Testis (tissue), 2 donors: ENCODE measurements at regions not wholly inside any gene's neighbourhood (a gene's known extent, or its start where the extent isn't known, plus 50 kb on each side); places are given as distances from the start of the nearest gene placed in this dataset.
A peak's percentile ranks its signal among the peaks of the same experiment; 100 is the strongest.

ENCODE experiments used
- DNase-seq: peaks from one replicate; pipeline ENCODE4 v3.0.0-alpha.2; 2019
- H3K27ac ChIP-seq, 2 donors: fragments of 200-600 bp; sonication (generic); one replicate each; pipeline ENCODE4 v1.5.1; 2019
- H3K27me3 ChIP-seq: fragments of 200-600 bp; sonication (generic); one replicate; pipeline ENCODE4 v1.5.1; 2019
- H3K36me3 ChIP-seq: fragments of 200-600 bp; sonication (generic); one replicate; pipeline ENCODE4 v1.5.1; 2017; ENCODE audit warnings: low read depth; ENCODE audit errors: missing control alignments
- H3K4me1 ChIP-seq: fragments of 200-600 bp; sonication (generic); one replicate; pipeline ENCODE4 v1.5.1; 2019
- H3K4me3 ChIP-seq, 2 donors: fragments of 200-600 bp; sonication (generic); one replicate each; pipeline ENCODE4 v1.5.1; 2017 to 2019
- H3K9me3 ChIP-seq: fragments of 200-600 bp; sonication (generic); one replicate; pipeline ENCODE4 v1.5.1; 2017
- POLR2A ChIP-seq: fragments of 450-650 bp; IDR thresholded peaks from one replicate; pipeline ENCODE4 v1.6.1; 2017; ENCODE audit warnings: antibody characterized with exemption, mild to moderate bottlenecking, moderate library complexity
- WGBS, 2 donors: methylation state at CpG; one replicate each; pipeline ENCODE4 v1.1.5; 2018; 5-methylcytosine and 5-hydroxymethylcytosine counted together
- intact Hi-C: fragments of 100-400 bp; cut with DNase I; formaldehyde crosslinking; loops from one replicate; pipeline ENCODE4 v1.15.1; 2023; ENCODE audit warnings: low total_unique reads
- TF ChIP-seq, protein P1 (sequence below), 3 experiments: fragments of 450-650 bp in 2 of 3; fragments of 200-600 bp in 1 of 3; sonication (generic) in 1 of 3; IDR thresholded peaks; one replicate each; pipeline ENCODE4 v1.5.1; 2016 to 2019; ENCODE audit warnings: antibody characterized with exemption in 3 of 3, mild to moderate bottlenecking in 2 of 3, moderate library complexity in 1 of 3

DNA sequence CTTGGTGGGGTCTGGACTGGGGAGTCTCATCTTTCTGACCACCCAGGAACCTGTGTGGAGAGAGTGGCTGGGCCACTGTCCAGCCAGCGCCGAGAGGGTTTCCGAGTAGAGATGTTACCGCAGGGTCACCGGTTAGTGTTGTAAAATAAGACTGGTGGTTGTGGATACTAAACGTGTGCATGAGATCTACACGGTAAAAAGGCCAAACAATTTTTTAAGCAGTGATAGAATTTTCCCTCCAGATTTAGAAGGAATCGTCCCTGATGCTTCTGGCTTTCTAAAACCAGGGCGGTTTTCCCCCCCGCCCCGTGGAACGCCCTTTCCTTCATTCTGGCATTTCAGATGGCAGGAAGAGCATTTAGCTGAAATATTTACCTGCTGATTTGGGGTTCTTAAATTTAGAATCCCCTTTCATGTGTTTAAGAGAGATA is 72.6 kb upstream of the PPARA start:
- Histone ChIP-seq H3K27me3 (no peaks in the 10 kb centered on the region), H3K27ac (peak overlapping the region; percentile 97 to 98), H3K9me3 (no peaks in the 10 kb centered on the region), H3K36me3 (no peaks in the 10 kb centered on the region), H3K4me3 (peak overlapping the region; percentile 8 to 86), H3K4me1 (peaks cover 40% of the 10 kb centered on the region)
- WGBS, 2 donors, result 34 to 52% methylated on average over 12 of the region's 12 CpGs
- intact Hi-C loops, result no loop called here
- TF ChIP-seq, protein P1, sequence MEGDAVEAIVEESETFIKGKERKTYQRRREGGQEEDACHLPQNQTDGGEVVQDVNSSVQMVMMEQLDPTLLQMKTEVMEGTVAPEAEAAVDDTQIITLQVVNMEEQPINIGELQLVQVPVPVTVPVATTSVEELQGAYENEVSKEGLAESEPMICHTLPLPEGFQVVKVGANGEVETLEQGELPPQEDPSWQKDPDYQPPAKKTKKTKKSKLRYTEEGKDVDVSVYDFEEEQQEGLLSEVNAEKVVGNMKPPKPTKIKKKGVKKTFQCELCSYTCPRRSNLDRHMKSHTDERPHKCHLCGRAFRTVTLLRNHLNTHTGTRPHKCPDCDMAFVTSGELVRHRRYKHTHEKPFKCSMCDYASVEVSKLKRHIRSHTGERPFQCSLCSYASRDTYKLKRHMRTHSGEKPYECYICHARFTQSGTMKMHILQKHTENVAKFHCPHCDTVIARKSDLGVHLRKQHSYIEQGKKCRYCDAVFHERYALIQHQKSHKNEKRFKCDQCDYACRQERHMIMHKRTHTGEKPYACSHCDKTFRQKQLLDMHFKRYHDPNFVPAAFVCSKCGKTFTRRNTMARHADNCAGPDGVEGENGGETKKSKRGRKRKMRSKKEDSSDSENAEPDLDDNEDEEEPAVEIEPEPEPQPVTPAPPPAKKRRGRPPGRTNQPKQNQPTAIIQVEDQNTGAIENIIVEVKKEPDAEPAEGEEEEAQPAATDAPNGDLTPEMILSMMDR (IDR thresholded peaks at IDR 0.05), result no peak
- DNase-seq, result peak; percentile 51

DNA sequence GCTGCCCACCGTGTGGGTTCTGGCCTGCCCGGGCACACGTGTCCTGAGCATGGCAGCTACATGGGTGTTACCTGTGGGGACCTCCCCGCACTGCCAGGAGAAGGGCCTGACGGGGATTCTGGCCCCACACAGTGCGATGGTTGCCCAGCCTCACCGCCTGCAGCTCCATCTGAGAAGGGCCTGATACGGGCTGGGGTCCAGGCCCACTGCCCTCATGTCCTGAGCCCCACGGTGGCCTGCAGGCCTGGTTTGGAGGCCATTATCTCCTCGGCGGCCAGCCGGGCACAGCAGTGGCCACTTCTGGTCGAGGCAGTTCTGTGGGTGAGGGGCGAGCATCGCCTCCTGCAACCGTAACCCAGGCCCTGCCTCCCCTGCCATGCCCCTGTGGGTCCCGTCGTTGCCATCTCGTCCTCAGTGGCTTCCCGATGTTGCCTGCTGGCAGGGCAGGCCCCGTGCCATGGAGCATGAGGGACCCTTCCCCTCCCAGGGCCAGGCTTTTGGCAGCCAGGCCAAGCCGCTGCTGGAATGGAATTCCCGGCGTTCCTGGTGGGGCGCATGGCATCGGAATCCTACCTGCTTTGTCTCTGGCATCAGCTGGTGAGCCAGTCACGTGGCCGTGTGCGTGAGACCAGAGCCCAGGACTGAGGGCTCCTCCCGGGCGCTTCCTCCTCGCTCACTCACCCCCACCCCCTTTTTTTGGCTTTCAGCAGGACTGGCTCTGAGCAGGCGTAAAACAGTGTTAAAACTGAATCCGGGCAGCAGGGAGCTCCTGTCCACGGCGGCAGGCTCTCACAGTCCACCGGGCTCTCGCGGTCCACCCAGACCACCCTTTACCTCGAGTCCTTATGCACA is 71.9 kb upstream of the PPARA start:
- no peaks in the 10 kb centered on the region for H3K36me3 ChIP-seq
- no peak for TF ChIP-seq POLR2A
- TF ChIP-seq, protein P1 (IDR thresholded peaks at IDR 0.05), result no peak
- H3K4me1 ChIP-seq, result peaks cover 48% of the 10 kb centered on the region
- intact Hi-C loops, result no loop called here
- H3K4me3 ChIP-seq, result peak overlapping the region; percentile 22 to 86
- DNase-seq, result peak; percentile 78
- no peaks in the 10 kb centered on the region for H3K9me3 ChIP-seq
- 39 to 42% methylated on average over 17 to 39 of the region's 40 CpGs for WGBS, 2 donors
- no peaks in the 10 kb centered on the region for H3K27me3 ChIP-seq
- H3K27ac ChIP-seq, result peak overlapping the region; percentile 97 to 98

DNA sequence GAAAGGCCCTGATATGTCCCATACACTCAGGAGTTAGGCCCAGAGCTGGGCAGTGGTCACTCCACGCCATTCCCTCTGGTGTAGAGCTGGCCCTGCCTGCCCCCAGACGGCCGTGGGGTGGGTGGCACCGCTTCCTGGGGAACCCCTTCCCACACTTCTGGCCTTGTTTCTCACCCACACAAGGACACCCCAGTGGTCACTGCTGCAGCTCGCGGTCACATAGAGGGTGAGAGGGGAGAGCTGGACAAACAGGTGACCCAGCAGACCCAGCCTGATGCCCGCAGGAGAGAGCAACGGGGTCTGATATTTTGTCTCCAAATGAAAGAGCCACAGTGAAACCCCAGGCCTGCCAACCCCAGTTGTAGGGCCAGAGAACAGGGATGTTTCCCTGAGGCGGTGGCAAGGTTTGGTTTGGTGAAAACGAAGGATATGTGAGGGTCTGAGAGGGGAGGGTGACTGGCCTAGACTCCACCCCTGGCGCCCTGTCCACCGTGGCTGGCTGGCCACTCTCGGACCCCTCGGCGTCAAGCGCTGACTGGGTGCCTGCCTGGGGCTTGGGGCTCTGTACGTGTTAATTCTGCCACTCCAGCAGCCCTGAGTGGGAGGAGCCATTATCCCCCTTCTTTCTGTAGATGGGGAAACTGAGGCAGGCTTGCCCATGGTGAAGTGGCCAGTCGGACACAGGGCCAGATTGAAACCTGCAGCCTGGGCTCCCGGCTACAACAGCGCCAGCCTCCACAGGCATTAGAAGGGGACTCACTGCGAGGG is 71.0 kb upstream of the PPARA start:
- Histone ChIP-seq H3K36me3 (no peaks in the 10 kb centered on the region), H3K4me3 (peak overlapping the region; percentile 48 to 86), H3K27ac (peak overlapping the region; percentile 97 to 98), H3K4me1 (peaks cover 56% of the 10 kb centered on the region), H3K9me3 (no peaks in the 10 kb centered on the region), H3K27me3 (no peaks in the 10 kb centered on the region)
- DNase-seq, result peak; percentile 17
- 46 to 50% methylated on average over 9 to 21 of the region's 21 CpGs for WGBS, 2 donors
- TF ChIP-seq POLR2A, result no peak
- TF ChIP-seq, protein P1 (IDR thresholded peaks at IDR 0.05), result no peak
- intact Hi-C loops, result no loop called here

DNA sequence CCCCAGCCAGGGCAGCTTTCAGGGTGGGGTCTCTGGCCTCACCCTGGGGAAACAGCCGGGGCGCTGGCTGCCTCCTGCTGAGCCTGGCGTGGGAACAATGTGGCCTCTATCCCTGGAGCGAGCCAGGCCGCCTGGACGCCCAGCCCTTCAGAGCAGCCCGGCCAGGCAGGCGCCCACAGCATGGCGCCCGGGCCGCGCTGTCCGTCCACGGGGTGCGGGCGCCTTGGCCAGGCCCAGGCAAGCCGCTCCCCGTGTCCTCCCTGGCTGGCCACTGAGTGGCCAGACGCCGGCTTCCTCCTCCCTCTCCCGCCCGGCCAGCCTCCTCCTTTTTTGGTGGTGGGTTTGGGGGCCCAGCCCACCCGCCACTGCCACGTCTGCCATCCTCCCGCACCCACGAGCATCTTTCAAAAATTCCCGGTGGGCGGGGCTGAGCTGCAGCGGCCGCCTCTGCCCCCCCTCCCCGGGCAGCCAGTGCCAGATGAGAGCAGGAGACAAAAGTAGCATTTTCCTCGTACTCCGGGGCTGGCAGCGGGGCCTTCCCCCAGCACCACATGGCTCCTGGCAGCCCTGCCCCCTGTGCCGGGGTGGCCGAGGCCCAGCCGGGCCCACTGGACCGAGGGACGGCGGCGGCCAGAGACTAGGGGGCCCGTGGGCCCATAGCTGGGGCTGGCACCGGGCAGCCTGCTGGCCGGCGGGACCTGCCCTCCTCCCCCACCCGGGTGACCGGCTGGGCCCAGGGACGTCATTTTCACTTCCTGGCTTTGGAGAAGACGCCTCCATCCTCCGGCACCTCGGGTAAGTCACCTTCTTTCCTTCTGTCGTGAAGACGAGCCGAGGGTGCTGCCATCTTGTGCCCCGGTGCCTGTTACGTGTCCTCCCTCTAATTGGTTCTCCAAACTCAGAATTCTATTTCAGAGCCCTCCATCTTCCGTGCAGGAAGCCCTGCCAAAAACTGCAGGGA is 70.2 kb upstream of the PPARA start:
- no peaks in the 10 kb centered on the region for H3K9me3 ChIP-seq
- no peaks in the 10 kb centered on the region for H3K36me3 ChIP-seq
- intact Hi-C loops, result no loop called here
- WGBS, 2 donors, result 25 to 54% methylated on average over 12 to 57 of the region's 57 CpGs
- H3K27me3 ChIP-seq, result no peaks in the 10 kb centered on the region
- no peak for TF ChIP-seq POLR2A
- TF ChIP-seq, protein P1 (IDR thresholded peaks at IDR 0.05), result no peak
- H3K4me3 ChIP-seq, result peak overlapping the region; percentile 48 to 86
- peak overlapping the region; percentile 97 to 98 for H3K27ac ChIP-seq
- H3K4me1 ChIP-seq, result peaks cover 59% of the 10 kb centered on the region
- peak; percentile 90 for DNase-seq
